GM18505 (cell line): ENCODE measurements at regions not wholly inside any gene's neighbourhood (a gene's known extent, or its start where the extent isn't known, plus 50 kb on each side); places are given as distances from the start of the nearest gene placed in this dataset.

Experiments used
- ATAC-seq: cut with Tn5 transposase; IDR thresholded peaks from one replicate; pipeline ENCODE4 v1.9.1; 2021; ENCODE audit not compliant: unreplicated experiment
- POLR2A ChIP-seq: IDR thresholded peaks from 4 replicates; pipeline ENCODE4 v1.6.1; 2011; ENCODE audit warnings: borderline replicate concordance; ENCODE audit not compliant: insufficient read depth, insufficient read length; ENCODE audit errors: extremely low read depth

DNA sequence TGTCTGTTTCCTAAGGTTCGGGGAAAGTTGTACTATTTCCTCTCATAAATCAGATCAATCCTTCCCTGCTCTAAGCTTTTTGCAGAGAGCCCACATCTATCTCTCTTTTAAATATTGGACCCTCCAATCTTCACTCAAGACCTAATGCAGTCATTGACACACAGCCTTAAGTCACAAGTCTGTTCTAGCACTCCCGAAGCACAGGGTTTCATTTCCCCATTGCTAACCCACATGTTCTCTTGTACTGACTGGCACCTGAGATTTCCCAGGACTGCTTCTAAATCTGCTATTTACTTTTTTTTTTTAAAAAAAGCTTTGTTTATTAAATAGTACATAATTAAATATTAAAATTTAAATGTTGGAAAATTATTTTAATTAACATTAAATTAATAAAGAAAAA is 674.7 kb downstream of the TBC1D22A start:
- no peak for TF ChIP-seq POLR2A
- ATAC-seq = no peak

DNA sequence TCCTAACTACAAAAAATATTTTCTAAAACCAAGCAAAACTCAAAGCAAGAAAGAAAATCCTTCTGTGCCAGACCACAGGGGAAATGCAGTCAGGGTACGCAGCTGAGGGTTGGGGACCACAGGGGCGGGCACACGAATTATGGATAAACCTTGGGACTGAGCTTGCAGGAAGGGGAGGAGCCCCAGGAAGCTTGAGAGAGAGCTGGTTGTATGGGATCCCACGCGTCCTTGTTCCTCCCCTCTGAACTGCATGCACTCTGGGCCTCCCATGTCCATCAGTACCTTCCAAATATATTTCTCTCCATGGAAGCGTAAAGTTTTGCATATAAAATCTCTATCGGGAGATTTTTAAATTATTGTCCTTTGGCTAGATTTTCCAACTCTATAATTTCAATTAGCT is 673.4 kb downstream of the TBC1D22A start:
- no peak for ATAC-seq
- TF ChIP-seq POLR2A = no peak

DNA sequence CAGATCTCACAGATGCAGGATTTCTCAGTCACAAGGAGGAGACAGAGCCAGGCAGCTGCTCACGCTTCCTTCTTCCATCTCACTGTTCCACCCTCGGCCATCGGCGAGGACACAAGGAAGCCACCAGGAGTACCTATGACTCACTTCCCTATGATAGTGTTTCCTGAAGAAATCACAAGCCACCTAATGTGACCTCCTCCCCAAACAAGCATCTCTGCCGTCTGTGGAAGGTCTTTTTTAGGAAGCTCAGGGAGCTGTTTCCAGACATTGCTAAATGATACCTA is 672.7 kb downstream of the TBC1D22A start:
- no peak for ATAC-seq
- TF ChIP-seq POLR2A = no peak

DNA sequence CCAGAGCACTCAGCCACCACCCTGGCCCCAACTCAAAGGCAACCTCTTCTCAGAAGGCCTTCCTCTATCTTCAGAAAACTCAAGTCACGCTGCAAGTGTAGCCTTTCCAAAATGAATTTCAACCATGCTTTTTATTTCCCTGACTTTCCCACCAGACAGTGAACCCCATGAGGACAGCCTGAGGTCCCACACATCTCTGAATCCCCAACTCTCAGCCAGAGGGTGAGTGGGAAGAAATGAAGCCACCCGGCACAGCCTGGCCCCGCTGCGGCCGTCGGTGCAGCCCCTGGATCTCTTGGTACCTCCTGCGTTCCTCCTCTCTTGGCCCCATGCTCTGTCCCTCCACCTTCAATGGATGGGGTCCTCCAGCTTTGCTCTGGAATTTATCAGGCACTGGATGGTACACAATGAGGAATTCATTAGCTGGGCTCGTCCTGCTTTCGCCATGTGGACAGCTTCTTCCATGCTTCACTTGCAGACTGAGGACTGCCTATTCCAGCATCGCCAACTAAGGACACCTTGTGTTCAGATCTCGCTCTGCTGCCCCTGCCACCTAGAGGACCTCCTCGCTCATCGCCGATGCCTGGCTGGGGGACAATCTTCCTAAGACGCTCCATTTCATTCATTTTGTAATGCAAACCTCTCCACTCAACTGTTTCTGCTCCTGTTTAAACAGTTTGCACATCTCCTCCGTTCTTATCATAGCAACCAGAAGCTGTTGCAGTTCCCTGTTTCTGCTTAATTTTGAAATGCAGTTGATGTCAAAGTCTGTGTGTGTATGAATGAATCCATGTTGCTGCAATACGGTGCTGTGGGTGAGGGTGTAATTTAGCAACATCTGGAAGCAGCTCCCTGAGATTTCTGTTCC is 672.1 kb downstream of the TBC1D22A start:
- no peak for TF ChIP-seq POLR2A
- no peak for ATAC-seq

DNA sequence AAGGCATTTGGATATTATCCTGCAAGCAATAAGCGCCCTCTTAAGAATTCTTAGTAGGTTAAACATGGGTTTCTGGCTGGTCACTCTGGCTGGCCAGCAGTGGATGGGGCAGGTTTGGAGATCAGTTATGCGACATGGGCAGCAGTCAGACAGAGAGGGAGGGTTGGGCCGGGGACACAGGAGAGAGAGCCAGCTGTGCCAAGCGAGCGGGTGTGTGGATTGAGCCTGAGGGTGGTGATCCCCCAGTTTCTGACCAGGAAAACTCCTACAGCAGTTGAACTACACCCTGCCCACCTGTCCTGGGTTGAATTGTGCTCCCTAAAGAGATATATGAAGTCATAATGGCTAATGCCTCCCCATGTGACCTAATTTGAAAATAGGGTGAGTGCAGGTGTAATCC is 671.2 kb downstream of the TBC1D22A start:
- no peak for ATAC-seq

DNA sequence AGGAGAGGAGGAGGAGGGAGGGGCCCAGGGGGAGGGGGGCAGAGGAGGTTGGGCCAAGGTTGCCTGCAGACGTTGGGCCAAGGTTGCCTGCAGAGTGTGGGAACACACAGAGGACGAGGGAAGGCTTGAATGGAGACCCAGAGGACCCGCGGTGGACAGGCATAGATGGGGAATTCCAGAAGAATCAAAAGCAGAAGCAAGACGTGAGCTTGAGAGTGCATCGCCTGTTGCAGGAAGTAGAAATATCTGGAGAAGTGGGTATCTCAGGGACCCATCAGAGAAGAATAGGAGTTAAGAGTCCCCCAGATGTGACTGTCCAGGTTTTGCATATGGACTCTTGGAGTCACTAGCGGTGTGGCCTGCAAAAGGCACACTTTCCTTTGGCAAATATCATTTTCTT is 670.2 kb downstream of the TBC1D22A start:
- TF ChIP-seq POLR2A = no peak
- ATAC-seq = no peak

More for the DNA sequence above, 671.2 kb downstream of the TBC1D22A start:
- no peak for TF ChIP-seq POLR2A

DNA sequence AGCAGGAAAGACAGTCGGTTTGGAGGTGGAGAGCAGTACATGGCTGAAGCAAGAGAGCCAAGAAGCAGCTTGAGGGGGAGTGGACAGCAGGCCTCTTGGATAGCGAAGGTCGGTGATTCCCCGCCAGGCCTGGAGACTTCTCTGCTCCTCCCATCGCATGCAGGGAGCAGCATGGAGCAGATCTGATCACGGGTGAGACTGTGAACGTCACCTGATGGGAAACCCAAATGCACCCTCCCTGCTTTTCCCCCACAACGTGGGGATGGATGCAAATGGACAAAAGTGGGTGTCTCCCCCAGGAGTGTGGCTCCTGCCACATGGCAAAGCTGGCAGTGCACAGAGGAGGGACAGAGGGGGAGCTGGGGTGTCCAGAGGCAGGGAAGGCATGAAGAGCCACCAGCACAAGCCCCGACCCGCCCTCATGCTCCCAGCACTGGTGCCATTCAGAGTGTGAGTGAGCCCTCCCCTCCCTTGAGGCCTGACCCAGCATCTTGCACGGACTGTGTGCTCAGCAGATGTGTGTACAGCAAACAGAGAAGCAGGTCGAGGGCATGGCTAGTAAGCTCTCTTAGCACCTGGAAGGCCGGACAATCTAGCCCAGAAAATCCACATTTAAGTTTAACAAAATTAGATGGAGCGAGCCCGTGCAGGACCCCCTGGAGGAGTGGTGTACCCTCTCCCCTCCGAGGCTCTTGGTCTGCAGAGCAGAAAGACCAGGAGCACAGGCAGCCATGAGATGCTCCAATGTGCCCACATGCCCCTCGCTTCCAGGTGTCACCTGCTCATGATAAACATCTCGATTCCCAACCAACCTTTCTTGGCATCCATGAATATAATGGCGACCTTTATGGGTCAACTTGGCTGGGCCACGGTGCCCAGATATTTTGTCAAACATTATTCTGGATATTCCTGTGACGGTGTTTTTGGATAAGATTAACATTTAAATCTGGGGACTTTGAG is 661.7 kb downstream of the TBC1D22A start:
- no peak for ATAC-seq
- no peak for TF ChIP-seq POLR2A

DNA sequence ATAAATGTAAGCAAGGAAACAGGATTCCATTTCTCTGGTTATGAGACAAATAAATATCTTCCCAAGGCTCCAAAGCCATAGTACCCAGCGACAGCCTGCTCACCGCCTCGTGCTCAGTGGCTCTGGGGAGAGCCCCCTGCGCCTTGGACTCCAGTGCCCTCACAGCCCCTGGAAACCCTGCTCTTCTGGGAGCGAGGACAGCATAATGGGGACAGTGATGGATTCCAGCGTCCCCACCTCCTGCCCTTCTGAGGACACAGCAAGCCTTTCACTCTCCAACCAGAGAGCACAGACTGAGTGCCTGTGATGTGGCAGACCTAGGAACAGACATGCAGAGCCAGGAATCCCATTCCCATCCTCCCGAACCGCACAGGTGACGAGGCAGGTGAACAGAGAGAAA is 660.8 kb downstream of the TBC1D22A start:
- ATAC-seq = no peak
- TF ChIP-seq POLR2A = no peak

DNA sequence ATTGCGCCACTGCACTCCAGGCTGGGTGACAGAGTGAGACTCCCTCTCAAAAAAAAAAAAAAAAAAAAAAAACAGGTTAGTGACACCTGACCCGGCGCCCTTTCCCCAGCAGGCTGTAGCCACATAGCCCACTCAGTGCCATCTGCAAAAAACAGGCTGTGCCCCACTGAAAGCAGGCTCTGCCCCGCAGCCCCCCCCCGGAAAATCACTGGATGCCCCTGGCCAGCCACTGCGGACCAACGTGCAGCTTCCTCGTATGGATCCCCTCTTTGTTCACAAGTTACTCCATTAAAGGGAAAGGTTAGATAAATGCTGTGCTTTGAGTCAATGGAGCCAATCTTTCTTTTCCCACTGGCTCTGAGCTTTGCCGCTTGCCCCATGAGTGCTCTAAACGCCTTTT is 660.3 kb downstream of the TBC1D22A start:
- no peak for ATAC-seq
- no peak for TF ChIP-seq POLR2A

DNA sequence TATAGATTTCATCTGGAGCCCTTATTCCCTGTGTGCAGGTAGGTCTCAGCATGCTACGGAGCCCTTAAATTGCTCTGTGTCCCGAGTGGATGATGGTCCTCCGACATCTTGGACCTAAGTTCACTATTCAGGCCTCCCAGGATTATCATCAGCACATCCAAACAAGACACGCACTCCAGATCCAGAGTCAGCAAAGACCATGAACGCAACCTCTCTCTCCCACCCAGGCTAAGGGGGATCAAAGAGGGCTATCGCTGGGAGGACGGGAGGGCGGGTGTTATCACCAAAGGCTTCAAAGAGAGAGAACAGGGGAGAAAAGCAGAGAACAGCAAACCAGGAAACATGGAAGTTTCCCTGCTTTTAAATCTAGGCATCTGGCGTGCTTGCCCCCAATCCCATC is 659.4 kb downstream of the TBC1D22A start:
- ATAC-seq = no peak
- TF ChIP-seq POLR2A = no peak

DNA sequence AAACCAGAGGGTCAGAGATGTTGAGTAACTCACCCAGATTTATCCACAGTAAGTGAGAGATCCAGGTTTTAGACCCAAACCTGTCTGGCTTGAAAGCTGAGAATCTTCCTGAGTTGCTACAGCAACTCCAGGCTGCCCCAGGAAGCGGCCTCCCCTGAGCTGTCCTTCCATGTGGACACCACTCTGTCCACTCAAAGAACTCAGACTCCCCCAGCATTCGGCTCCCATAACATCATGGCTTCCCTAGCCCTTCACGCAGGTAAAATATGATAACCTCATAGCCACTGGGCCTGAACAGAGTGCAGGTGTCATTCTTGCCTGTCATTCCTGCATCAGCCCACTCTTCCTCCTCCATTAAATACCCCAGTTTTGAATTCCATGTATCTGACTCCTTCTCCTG is 657.8 kb downstream of the TBC1D22A start:
- no peak for TF ChIP-seq POLR2A
- no peak for ATAC-seq

DNA sequence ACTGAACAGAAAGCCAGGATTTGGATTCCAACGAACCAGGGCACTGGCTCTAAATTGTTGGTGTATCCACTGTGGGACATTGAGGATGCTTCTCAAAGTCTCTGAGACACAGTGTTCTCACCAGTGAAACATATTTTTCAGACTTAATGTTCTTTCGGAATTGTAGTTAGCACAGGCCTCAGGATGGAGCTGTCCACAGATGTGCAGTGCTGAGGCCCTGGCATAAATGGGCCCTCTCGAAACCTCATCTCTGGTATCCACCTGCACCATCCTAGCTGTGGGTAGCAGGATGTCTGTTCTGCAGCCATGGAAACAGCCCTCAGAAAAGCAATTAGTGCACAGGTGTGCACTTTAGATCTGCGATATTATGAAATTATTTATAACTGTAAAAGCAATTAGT is 656.8 kb downstream of the TBC1D22A start:
- ATAC-seq = no peak
- TF ChIP-seq POLR2A = no peak

DNA sequence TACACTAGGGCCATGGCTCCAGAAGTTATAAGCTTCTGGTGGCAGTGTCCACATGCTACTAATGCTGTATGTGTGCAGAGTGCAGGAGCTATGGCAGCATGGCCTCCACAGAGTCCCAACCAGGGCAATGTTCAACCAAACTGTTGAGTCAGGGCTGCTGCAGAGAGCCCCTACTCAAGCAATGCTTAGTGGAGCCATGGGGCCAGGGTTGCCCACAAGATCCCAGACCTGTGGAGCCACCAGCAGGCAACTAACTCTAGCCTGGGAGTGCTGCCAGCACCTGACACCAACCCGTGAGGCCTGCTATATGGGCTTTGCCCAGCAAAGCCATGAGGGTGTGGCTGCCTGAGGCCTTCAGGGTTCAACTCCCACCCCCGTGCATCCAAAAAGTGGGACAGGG is 655.2 kb downstream of the TBC1D22A start:
- ATAC-seq = no peak
- no peak for TF ChIP-seq POLR2A

DNA sequence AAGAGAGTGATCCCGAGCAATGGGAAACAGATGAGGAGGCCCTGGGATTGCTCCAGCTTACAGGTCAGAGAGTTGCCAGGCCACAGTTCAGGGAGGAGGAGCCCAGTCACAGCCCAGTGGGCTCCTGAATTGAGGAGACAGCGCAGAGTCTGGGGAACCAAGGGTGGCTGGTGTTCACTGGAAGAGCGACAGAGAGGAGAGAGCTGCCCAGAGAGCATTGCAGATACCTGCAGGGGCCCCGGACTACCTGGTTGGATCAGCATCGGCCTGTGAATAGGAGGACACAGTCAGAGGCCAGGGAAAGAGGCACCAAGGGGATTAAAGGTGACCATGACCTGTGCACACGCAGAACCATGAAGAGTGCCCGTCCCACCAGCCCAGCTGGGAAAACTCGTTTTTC is 648.6 kb downstream of the TBC1D22A start:
- no peak for ATAC-seq
- no peak for TF ChIP-seq POLR2A
